GM12873 (cell line): ENCODE measurements at regions not wholly inside any gene's neighbourhood (a gene's known extent, or its start where the extent isn't known, plus 50 kb on each side); places are given as distances from the start of the nearest gene placed in this dataset.

Source experiments
- TF ChIP-seq, protein P1 (sequence below): IDR thresholded peaks from 2 replicates; pipeline ENCODE4 v1.5.1; 2012; ENCODE audit warnings: low read depth, mild to moderate bottlenecking, moderate library complexity, low read length, control low read depth; ENCODE audit not compliant: insufficient read depth; ENCODE audit errors: missing control alignments

DNA sequence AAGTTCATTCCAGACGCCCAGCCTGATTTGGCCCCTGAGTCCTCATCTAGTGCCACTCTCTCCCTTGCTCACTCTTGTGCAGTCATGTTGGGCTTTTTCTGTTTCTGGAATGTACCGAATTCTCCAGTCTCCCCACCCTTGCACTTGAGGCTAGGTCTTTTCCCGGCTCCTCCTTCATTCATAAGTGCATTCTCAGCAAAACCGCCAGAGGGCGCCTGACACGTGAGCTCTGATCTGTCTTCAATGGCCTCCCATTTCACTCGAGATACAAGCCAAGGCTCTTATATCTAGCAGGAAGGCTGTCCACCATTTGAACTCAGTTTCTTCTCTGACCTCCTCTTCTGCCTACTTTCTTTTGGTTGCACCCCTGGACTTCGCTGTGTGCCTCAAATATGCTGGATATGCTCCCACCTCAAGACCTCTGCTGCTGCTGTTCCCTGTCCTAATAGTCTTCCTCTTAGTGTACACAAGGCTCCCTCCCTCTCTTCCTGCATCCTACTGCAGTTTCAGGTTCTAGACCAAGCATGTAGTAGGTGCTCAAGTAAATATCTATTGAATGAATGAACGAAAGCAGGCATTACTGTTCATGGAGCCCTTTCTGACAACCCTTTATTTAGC lies 568.1 kb upstream of the WWC1 start:
- TF ChIP-seq, protein P1, sequence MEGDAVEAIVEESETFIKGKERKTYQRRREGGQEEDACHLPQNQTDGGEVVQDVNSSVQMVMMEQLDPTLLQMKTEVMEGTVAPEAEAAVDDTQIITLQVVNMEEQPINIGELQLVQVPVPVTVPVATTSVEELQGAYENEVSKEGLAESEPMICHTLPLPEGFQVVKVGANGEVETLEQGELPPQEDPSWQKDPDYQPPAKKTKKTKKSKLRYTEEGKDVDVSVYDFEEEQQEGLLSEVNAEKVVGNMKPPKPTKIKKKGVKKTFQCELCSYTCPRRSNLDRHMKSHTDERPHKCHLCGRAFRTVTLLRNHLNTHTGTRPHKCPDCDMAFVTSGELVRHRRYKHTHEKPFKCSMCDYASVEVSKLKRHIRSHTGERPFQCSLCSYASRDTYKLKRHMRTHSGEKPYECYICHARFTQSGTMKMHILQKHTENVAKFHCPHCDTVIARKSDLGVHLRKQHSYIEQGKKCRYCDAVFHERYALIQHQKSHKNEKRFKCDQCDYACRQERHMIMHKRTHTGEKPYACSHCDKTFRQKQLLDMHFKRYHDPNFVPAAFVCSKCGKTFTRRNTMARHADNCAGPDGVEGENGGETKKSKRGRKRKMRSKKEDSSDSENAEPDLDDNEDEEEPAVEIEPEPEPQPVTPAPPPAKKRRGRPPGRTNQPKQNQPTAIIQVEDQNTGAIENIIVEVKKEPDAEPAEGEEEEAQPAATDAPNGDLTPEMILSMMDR: peak; percentile 96

DNA sequence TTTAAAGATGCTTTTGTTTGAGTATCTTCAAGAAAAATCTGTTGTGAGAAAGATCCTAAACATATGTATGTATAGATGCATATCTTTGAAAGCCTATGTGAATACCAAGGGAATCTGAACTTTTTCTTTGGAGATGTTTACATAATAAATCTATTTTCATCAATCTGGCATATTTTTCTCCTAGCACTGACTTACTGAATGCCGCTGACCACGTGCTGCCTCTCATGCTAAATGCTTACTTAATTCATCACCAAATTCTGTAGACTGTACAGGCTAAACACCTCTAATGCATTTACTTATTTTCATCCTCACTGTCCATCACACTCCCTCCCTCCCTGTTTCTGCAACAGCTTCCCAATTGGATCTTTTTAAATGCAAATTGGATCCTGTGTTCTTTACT lies 566.2 kb upstream of the WWC1 start:
- TF ChIP-seq, protein P1: no peak

DNA sequence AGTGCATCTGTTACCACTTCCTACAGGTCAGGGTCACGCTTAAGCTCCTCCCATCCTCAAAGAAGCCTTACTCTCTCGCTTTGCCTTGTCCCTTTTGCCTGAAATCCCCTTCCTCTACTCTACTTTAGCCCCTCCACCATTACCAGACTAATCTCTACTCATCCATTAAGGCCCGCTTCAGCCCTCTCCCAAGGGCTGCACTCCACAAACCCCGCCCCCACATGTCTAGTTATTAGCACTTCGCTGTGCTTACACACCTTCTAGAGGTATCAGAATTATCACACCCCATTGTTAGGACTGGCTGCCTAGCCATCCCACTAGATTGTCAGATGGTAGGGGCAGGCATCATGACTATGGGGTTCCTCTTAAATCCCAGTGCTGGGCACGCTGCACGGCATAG lies 565.7 kb upstream of the WWC1 start:
- TF ChIP-seq, protein P1: no peak

DNA sequence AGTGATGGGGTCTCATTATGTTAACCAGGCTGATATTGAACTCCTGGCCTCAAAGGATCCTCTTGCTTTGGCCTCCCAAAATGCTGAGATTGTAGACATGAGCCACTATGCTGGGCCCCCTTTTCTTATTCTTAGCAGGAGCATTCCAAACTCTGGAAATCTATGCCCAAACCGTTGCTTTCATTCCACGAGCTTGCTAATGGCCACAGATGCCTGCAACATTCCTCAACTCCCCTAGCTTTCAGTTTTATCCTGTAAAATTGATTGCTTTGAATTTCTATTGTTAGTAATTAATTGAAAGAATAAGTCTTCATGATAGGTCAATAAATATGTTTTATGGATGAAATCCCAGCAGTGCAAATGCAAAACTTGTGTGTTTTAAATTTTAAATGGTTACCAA lies 564.8 kb upstream of the WWC1 start:
- TF ChIP-seq, protein P1: no peak

DNA sequence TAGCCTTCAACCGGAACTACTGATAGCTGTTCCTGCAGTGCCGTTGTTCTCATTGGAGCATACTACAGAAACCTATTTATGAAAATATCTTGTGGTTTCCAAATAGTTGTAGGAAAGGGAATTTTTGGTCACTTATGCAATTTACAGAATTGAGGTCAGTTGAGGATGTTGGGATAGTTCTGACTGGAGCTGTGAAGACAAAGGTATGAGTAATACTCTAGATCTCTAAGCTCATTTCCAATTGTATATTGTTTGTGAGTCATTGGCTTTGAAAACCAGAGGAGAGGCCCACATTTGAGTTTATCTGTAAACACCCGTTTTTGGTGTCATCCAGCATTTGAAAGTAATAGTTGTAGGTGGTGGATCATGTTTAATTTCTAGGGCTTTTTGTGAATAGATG lies 561.3 kb upstream of the WWC1 start:
- TF ChIP-seq, protein P1: no peak

DNA sequence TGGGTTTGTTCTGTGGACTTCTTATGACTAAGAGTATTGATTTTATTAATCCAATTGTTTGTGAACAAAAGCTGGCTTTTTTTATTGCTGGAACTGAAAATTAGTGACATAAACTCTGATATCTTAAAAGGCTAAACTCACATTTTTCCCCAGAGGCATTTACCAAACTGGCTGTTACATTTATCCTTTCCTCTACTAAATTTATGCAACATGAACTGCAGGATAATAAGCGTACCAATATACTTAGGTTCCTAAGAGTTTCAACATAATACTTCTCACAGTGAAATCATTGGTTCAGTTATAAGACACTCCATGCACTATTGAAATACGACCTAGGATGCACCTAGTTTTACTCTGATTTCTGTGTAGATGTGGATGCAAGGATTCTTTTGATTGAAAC lies 560.8 kb upstream of the WWC1 start:
- TF ChIP-seq, protein P1: no peak

DNA sequence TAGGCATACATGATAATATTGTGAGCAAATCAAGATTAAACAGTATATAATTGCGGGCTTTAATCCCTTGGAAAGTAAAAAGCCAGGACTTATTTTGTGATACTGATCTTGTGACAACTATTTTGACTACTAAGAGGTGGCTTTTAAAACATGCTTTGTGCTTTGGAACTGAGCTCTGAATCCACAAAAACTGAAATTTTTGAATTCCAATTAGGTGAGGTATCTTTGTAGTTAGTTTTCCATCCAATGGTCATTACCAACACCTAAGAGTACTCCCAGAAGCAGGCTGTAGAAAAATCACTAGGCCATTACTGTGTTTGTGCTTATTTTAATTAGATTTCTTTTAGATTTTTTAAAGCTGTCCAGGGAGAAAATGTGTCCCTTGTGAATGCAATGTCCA lies 559.5 kb upstream of the WWC1 start:
- TF ChIP-seq, protein P1: no peak
